IPS-18a (cell line): ENCODE measurements at regions not wholly inside any gene's neighbourhood (a gene's known extent, or its start where the extent isn't known, plus 50 kb on each side); places are given as distances from the start of the nearest gene placed in this dataset.

Experiments
- H3K27ac ChIP-seq: one replicate; pipeline ENCODE4 v1.5.1; 2013; ENCODE audit warnings: low read length
- H3K27me3 ChIP-seq: one replicate; pipeline ENCODE4 v1.6.1; 2013; ENCODE audit warnings: mild to moderate bottlenecking, low read length; ENCODE audit not compliant: control insufficient read depth, insufficient read depth
- H3K36me3 ChIP-seq: one replicate; pipeline ENCODE4 v1.6.1; 2013; ENCODE audit warnings: low read depth, low read length; ENCODE audit not compliant: control insufficient read depth
- H3K4me1 ChIP-seq: one replicate; pipeline ENCODE4 v1.6.1; 2013; ENCODE audit warnings: low read depth, low read length; ENCODE audit not compliant: control insufficient read depth
- H3K4me3 ChIP-seq: one replicate; pipeline ENCODE4 v1.5.1; 2013; ENCODE audit warnings: low read length
- H3K9ac ChIP-seq: one replicate; pipeline ENCODE4 v1.6.1; 2013; ENCODE audit warnings: mild to moderate bottlenecking, low read length, moderate library complexity
- H3K9me3 ChIP-seq: one replicate; pipeline ENCODE4 v1.6.1; 2013; ENCODE audit warnings: low read depth, low read length; ENCODE audit not compliant: control insufficient read depth

- Histone ChIP-seq H3K4me3 (no peak overlapping the region), H3K9me3 (peaks cover 3% of the 10 kb centered on the region), H3K9ac (no peak overlapping the region), H3K27ac (no peak overlapping the region), H3K4me1 (no peaks in the 10 kb centered on the region), H3K27me3 (no peaks in the 10 kb centered on the region), H3K36me3 (no peaks in the 10 kb centered on the region)
These were observed 1693.1 kb upstream of the TENM3 start for GRCh38 chr4:180550106-180550505.

- no peak overlapping the region for H3K9ac ChIP-seq
- no peaks in the 10 kb centered on the region for H3K4me1 ChIP-seq
- H3K27ac ChIP-seq, result no peak overlapping the region
- H3K27me3 ChIP-seq, result no peaks in the 10 kb centered on the region
- H3K4me3 ChIP-seq, result no peak overlapping the region
- no peaks in the 10 kb centered on the region for H3K9me3 ChIP-seq
- no peaks in the 10 kb centered on the region for H3K36me3 ChIP-seq
These were observed 1685.9 kb upstream of the TENM3 start for GRCh38 chr4:180557348-180557747.

GRCh38 chr4:180557950-180558349, 1685.3 kb upstream of the TENM3 start:
- H3K27ac ChIP-seq, result no peak overlapping the region
- no peak overlapping the region for H3K4me3 ChIP-seq
- H3K27me3 ChIP-seq, result no peaks in the 10 kb centered on the region
- H3K9ac ChIP-seq, result no peak overlapping the region
- no peaks in the 10 kb centered on the region for H3K4me1 ChIP-seq
- H3K9me3 ChIP-seq, result no peaks in the 10 kb centered on the region
- H3K36me3 ChIP-seq, result no peaks in the 10 kb centered on the region

GRCh38 chr4:180558427-180558826, 1684.8 kb upstream of the TENM3 start:
- Histone ChIP-seq H3K27me3 (no peaks in the 10 kb centered on the region), H3K9ac (no peak overlapping the region), H3K36me3 (no peaks in the 10 kb centered on the region), H3K9me3 (no peaks in the 10 kb centered on the region), H3K4me3 (no peak overlapping the region), H3K4me1 (no peaks in the 10 kb centered on the region), H3K27ac (no peak overlapping the region)

- Histone ChIP-seq H3K27ac (no peak overlapping the region), H3K9me3 (no peaks in the 10 kb centered on the region), H3K9ac (no peak overlapping the region)
These were observed 1682.3 kb upstream of the TENM3 start for GRCh38 chr4:180560896-180561295.

GRCh38 chr4:180564026-180564425, 1679.2 kb upstream of the TENM3 start:
- H3K27ac ChIP-seq, result no peak overlapping the region
- no peaks in the 10 kb centered on the region for H3K4me1 ChIP-seq
- H3K36me3 ChIP-seq, result no peaks in the 10 kb centered on the region
- no peaks in the 10 kb centered on the region for H3K27me3 ChIP-seq
- no peak overlapping the region for H3K9ac ChIP-seq
- H3K4me3 ChIP-seq, result no peak overlapping the region
- no peaks in the 10 kb centered on the region for H3K9me3 ChIP-seq

More at GRCh38 chr4:180560896-180561295, 1682.3 kb upstream of the TENM3 start:
- H3K36me3 ChIP-seq, result no peaks in the 10 kb centered on the region
- H3K4me1 ChIP-seq, result no peaks in the 10 kb centered on the region
- H3K27me3 ChIP-seq, result no peaks in the 10 kb centered on the region
- no peak overlapping the region for H3K4me3 ChIP-seq

- Histone ChIP-seq H3K27ac (no peak overlapping the region), H3K4me1 (no peaks in the 10 kb centered on the region), H3K4me3 (no peak overlapping the region), H3K36me3 (no peaks in the 10 kb centered on the region), H3K9ac (no peak overlapping the region), H3K27me3 (no peaks in the 10 kb centered on the region), H3K9me3 (no peaks in the 10 kb centered on the region)
These were observed 1678.8 kb upstream of the TENM3 start for GRCh38 chr4:180564448-180564847.

GRCh38 chr4:180565856-180566431, 1677.3 kb upstream of the TENM3 start:
- Histone ChIP-seq H3K4me1 (no peaks in the 10 kb centered on the region), H3K4me3 (no peak overlapping the region), H3K27ac (no peak overlapping the region), H3K27me3 (no peaks in the 10 kb centered on the region), H3K9me3 (no peaks in the 10 kb centered on the region), H3K36me3 (no peaks in the 10 kb centered on the region), H3K9ac (no peak overlapping the region)

GRCh38 chr4:180566492-180566891, 1676.7 kb upstream of the TENM3 start:
- Histone ChIP-seq H3K36me3 (no peaks in the 10 kb centered on the region), H3K9me3 (no peaks in the 10 kb centered on the region), H3K27me3 (no peaks in the 10 kb centered on the region), H3K4me1 (no peaks in the 10 kb centered on the region), H3K4me3 (no peak overlapping the region), H3K9ac (no peak overlapping the region), H3K27ac (no peak overlapping the region)

GRCh38 chr4:180567080-180567479, 1676.1 kb upstream of the TENM3 start:
- no peak overlapping the region for H3K27ac ChIP-seq
- H3K9me3 ChIP-seq, result no peaks in the 10 kb centered on the region
- no peaks in the 10 kb centered on the region for H3K36me3 ChIP-seq
- no peaks in the 10 kb centered on the region for H3K4me1 ChIP-seq
- H3K27me3 ChIP-seq, result no peaks in the 10 kb centered on the region
- no peak overlapping the region for H3K9ac ChIP-seq
- H3K4me3 ChIP-seq, result no peak overlapping the region

GRCh38 chr4:180571516-180572055, 1671.6 kb upstream of the TENM3 start:
- Histone ChIP-seq H3K27me3 (no peaks in the 10 kb centered on the region), H3K27ac (no peak overlapping the region), H3K9me3 (no peaks in the 10 kb centered on the region), H3K36me3 (no peaks in the 10 kb centered on the region), H3K4me1 (no peaks in the 10 kb centered on the region), H3K9ac (no peak overlapping the region), H3K4me3 (no peak overlapping the region)

GRCh38 chr4:180578175-180578574, 1665.0 kb upstream of the TENM3 start:
- Histone ChIP-seq H3K27me3 (no peaks in the 10 kb centered on the region), H3K9ac (no peak overlapping the region), H3K9me3 (no peaks in the 10 kb centered on the region), H3K36me3 (no peaks in the 10 kb centered on the region), H3K4me1 (no peaks in the 10 kb centered on the region), H3K4me3 (no peak overlapping the region), H3K27ac (no peak overlapping the region)
